SU-DHL-6 (cell line): ENCODE measurements at regions not wholly inside any gene's neighbourhood (a gene's known extent, or its start where the extent isn't known, plus 50 kb on each side); places are given as distances from the start of the nearest gene placed in this dataset.

Source experiments
- CTCF ChIP-seq: fragments of 200-600 bp; sonication (generic); IDR thresholded peaks from one replicate; pipeline ENCODE4 v1.5.1; 2017; ENCODE audit warnings: antibody characterized with exemption, mild to moderate bottlenecking, low read length, moderate library complexity; ENCODE audit not compliant: insufficient read depth, poor library complexity, severe bottlenecking
- EZH2phosphoT487 ChIP-seq: fragments of 200-600 bp; sonication (generic), shearing (Covaris generic); conservative IDR thresholded peaks from 2 replicates; pipeline ENCODE4 v1.6.1; 2018; ENCODE audit warnings: mild to moderate bottlenecking, antibody characterized with exemption, low read length, moderate library complexity, mixed read lengths

GRCh38 chr2:156064540-156064939 lies 268.0 kb downstream of the NR4A2 start:
- TF ChIP-seq EZH2phosphoT487 (no peak), CTCF (no peak)
